Stromal cell of bone marrow (primary cell): ENCODE measurements at regions not wholly inside any gene's neighbourhood (a gene's known extent, or its start where the extent isn't known, plus 50 kb on each side); places are given as distances from the start of the nearest gene placed in this dataset.

Experiments
- DNase-seq: peaks from one replicate; pipeline ENCODE4 v3.0.0-alpha.2; 2012; ENCODE audit warnings: low read depth

- DNase-seq: no peak
These were observed 51.6 kb upstream of the SRRM3 start for GRCh38 chr7:76149847-76150691.
